ENCODE measurements at regions not wholly inside any gene's neighbourhood (a gene's known extent, or its start where the extent isn't known, plus 50 kb on each side); places are given as distances from the start of the nearest gene placed in this dataset.
A peak's percentile ranks its signal among the peaks of the same experiment; 100 is the strongest.

DNA sequence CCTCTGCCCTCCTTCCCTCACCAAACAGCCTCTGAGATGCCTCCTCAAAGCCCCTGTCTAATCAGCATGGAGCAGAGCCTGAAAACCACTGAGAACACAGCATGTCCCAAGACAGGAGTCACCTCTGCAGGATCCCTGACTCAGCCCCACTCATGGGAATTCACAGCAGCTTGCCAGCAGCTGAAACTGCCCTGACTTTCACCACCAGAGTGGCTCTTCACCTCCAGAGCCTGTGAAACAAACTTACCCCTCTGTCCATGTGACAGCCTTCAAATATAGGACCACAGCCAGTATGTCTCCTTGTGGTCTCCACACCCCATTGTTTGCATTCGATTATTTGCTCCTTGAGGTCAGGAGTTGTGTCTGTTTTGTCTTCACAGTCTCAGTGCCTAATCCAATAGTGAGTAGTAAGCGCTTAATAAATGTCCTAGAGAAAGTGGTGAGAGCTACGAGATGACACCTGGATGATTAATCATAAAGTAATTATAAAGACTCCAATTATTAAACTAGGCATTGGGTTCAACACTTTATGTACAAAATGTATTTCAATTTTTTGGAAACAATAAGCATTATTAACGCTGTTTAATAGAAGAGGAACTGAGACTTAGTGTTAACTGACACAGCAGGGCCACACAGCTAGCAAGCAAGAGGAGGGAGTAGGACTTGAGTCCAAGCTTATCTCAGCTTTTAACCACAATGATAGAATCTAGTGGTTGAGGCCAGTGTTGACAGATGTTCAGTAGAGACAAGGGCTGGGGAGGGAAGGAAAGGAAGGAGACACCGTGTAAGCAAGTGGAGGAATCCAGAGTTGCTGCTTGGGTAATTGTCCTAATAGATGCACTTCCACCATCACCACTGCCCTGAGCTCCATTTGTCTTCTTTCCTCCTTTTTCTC lies 358.7 kb upstream of the TNP1 start:
- no peak for DNase-seq

DNA sequence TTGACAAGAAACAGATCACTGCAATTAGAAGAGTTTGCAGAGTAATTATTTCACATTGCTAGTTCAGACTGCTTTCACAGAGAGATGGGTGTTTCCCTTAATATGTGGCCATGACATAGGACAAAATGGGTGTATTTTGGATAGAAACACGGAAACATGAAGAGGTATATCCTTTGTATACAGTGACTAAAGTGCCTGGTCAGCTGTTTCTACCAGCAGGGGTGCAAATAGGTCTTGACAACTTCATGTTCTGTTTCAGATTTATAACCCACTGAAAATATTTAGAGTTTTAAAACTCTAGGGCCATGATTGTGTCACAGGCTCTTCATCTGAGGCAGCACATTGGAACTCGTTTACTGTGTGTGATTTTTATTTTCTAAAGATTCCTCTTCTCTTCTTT lies 357.1 kb upstream of the TNP1 start:
- DNase-seq = no peak

DNA sequence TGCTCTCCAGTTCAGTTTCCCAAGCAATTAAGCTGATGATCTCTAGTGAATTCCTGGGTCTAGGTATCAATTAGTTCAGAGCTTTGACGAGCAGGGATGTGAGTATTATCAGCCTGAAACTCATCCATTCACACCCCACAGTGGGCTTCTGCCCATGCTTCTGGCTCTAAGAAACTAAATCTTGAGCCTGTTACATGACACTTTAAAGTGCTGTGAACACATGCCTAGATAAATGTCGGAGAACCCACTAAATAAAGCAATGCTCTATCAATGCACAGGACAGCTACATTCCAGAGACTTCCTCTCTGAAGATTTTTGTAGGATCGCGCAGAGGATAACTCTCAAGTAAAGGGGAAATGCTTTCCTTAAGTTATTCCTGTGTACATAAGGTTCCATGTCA lies 356.5 kb upstream of the TNP1 start:
- no peak for DNase-seq

DNA sequence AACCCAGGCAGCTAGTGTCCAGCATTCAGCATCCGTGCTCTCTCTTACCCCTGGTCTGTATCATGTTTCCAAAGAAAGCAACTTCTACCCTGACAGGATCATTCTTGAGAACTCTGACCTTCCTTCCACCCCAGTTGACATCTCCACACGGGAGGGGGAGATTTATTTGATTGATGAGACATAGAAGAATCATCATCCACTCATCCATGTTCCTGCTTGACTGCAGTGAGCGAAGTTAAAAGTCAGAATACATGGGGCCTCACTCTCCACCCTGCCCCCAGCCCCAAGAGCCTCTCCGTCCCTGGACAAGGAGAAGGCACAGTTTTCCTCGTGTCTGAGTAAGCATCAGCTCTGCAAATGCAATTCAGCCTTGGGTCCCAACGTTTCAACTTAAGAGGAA lies 356.0 kb upstream of the TNP1 start:
- DNase-seq = no peak

DNA sequence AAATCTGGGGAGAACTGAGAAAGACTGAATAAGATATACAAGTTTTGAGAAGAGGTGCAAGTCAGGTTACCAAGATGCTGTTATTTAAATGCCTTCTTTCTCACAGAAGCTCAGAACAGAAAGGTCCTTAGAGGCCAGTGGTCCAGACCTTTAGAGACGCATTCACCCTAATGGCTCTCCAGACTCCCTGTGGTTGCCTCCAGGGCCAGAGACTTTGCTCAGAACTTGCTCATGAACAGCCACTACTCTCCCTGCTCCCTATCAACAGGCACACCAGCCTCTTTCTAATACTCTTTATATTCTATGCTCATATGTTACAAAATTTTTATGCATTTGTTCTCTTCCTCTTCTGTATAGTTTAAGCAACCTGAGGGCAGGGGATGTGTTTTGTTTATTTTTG lies 349.0 kb upstream of the TNP1 start:
- no peak for DNase-seq

DNA sequence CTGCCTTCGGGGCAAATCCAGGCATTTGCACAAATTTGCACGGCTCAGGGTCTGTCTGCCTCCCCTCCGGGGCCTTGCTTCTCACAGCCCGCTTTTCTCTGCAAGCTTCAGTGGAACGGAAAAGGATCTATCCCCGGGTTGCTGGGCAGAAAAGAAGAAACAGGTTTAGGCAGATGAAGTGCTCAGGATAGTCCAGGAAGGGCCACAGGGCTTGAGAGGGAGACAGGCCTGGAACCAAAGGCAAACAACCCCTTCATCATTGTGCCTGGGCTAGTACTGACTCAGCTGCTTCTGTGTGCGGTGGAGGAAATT lies 347.8 kb upstream of the TNP1 start:
- no peak for DNase-seq

DNA sequence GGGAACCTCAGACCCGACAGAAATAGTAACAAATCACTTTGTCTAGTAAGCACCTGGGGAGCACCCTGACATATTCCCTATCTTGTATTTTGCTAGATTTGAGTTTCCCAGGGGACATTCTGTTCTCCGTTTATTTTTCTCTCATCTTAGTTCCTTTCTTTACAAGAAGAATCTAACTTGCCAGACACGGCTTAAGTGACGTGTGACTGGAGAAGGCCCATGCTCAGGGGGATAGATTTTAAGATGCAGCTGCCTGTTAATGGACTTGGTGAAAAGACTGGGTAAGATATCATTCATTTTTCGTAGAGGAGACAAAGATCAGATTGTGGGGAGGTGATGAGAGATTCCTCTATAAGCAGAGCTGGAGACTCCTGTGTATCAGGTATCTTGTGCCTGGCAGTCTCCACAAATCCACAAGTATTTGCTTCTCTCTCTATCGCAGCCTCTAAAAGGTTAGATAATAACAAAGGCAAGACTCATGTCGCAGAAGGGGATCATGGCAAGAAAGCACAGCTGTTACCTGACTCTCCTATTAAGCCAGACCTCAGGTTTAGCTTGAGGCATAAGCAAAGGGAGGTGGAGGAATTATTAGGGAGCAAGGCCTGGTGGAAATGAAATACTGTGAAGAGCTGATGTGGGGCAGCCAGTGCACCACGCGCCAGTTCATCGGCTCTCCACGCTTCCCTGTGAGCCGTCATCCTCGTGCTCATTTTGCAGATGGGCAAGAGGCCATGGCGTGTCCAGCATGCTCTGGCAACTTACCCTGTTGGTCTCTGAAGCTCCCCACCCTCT lies 347.2 kb upstream of the TNP1 start:
- DNase-seq = no peak

DNA sequence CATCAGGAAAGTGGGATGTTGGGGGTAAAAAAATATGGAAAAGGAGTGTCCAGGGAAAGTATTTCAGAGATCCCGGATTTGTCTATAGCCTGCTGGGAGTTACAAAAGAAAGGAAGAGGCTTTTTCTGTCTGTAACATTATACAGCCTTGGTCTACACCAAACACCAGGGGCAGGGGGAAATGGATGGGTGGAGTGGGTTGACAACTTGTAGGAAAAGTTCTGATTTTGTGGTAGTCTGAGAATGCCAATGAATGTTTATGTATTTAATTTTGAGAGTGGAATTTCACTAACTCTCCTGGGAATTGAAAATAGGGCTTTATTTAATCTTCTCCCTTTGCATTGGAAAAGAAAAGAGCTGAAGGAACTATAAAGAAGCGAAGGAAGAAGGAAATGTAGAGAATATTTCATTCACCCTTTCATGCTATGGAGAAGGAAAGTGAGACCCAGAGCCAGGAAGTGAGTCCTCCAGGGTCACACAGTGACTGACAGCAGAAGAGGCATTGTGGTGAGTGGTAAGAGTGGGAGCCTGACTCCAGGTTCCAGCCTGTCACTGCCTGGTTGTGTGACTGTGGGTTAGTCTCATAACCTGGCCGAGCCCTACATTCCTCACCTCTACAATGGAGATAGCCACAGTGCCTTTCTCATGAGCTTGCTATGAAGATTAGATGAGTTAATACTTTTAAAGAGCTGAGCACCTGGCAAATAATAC lies 346.3 kb upstream of the TNP1 start:
- no peak for DNase-seq

DNA sequence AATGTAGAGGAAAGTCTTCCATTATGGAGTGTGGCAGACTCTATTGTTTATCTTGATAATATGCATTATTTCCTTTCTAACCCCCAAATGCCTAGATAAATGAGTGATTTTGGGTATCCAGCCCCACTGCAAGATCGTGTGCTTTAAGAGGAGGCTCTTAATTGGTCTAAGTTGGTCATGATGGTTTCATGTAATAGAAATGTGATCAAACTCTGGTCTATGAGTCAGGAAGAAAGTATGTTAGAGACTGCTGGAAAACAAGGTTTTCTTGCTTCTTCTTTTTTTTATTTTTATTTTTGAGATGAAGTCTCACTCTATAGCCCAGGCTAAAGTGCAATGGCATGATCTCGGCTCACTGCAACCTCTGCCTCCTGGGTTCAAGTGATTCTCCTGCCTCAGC lies 344.5 kb upstream of the TNP1 start:
- DNase-seq = no peak

DNA sequence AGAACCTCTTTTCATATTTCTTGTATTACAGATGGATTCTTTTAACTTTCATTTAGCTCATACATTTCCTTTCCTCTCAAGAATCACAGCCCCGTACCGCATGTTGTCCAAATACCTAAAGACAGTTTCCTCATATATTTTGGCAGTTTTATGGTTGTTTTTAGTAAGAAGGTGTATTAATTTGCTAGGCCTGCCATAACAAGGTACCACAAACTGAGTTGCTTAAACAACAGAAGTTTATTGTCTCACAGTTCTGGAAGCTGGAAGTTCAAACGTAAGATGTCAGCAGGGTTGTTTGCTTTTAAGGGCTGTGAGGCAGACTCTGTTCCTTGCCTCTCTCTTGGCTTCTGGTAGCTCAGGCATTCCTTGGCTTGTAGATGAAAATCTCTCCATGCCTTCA lies 343.2 kb upstream of the TNP1 start:
- DNase-seq = no peak

DNA sequence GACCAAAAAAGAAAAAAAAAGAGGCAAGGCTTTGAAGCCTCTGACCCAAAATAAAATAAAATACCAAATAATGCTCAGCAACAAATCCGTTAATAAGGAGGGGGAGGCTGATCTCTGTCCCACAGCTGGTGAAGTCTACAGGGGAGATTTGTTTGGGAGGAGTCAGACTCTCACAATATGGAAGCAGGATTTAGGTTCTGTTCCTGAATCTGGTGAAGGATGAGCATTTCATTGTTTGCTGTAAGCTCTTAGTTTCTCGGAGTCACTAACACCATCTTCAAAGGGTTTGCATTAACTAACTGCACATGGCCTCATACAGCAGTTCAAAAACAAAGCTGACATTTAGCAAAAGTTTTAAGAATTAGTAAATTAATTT lies 339.4 kb upstream of the TNP1 start:
- no peak for DNase-seq

DNA sequence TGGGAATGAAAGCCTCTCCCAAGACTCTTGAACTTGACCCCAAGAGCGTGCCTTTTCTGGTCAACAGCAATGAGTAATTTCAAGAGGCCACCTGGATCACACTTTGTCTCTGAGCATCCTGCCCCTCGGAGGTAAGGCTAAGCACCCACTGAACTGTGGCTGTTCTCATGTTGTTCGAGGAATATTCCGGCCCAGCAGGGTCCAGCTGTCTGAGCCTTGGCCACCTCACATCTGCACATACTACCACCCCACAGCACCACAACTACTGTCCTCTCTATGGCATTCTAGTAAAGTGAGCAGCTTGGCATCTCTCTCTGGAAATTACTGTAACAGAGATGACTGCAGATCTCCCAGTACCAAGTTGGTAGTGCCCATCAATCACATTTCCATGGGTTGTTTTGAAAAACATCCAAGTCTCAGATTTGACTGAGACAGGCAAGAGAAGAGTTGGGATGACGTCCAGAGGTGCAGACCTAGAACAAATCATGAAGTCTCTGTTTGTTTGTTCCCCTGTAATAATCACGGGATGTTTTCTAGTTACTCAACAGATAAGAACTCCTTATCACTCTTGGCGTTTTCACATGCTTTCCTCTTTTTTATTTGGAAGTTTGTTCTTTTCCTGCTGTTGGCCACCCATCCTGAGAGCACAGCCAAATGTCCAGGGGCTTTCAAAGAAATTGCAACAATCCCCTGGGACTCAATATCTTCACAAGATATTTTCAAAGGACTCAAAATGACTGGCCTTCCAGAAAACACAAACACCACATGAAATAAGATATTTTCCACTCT lies 336.0 kb upstream of the TNP1 start:
- no peak for DNase-seq

DNA sequence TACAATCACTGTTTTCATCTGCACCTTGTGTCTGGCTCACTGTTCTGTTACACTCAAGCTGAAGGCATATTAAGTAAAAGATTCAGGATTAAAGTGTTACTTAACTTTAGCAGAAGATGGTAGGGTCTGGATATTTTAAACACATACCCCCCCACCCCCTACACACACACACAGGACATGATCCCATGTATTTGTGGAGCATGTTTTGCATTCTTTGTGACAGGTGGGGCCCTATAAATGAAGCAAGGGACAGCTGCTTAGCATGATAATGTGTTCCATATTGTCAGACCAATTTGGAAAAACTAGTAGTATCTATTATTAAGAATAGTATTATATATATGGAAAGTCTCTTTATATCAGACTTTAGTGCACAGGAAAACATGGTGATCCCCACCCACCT lies 335.2 kb upstream of the TNP1 start:
- no peak for DNase-seq

DNA sequence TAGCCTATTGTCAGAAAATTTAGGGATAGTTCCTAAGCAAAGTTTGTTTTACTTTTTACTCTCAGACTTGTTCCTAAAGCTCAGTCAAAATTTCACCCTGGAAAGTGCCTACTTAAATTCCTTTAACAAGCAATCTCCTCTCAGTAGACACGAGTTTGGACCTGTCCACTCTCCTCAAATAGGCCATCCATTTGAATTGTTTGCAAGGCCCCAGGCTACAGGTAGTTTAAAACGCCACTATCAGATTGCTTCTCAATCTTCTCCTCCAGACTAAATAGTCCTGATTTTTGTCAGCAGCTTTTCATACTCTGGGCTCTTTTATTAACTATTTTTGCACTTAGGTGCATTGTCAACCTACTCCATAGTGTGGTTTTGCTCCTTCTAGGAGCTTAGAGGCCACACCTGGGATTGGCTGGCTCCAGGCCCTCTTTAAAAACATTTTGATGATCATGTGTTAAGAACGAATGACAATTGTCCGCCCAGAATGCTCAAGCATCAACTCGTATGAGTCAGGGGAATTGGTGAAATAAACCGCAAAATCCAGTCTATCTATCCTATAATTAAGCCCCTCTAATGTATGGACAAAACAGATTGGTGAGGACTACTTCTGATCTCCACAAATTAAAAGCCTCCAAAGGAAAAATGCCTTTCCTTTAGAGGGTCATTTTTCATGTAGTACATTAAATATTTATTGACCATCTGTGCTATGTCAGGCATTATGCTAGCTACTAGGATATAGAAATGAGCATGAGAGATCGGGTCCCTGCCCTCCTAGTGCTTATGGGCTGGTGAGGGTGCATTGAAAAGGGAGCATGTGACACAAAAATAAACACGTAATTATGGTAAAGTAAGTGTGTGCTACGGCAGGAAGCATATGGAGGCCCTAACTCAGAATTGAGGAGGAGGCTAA lies 333.8 kb upstream of the TNP1 start:
- peak; percentile 25 for DNase-seq

DNA sequence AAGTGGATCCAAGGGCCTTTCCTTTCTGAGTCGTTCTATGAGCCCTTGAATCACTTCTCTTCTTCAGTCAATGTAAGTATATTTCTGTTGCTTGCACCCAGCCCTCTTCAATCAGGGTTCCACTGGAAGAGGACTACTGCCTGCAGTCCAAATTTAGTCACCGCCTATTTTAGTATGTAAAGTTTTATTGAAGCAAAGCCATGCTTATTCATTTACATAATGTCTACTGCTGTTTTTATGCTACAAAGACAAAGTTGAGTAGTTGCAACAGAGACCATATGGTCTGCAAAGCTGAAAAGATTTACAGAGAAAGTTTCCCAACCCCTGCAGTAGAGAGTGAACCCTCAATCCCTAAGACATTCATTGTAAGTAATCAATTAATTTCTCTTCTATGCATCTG lies 332.5 kb upstream of the TNP1 start:
- no peak for DNase-seq

DNA sequence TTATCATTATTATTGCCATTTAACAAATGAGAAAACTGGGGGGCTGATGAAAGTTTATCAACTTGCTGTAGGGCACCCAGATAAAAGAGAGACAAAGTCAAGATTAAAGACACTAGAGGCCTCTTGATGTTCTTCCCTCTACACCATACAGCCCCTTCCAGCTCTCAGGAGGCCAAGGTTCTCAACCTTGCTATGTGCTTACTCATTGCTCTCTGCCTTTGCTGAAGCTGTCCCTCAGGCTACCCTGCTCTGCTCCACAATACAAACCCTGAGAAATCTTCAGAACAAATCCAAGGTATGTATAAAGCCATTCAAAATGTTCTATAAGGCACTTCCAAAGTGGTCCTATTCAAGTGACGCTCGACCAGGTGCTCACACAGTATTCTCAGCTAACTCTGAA lies 329.9 kb upstream of the TNP1 start:
- no peak for DNase-seq

DNA sequence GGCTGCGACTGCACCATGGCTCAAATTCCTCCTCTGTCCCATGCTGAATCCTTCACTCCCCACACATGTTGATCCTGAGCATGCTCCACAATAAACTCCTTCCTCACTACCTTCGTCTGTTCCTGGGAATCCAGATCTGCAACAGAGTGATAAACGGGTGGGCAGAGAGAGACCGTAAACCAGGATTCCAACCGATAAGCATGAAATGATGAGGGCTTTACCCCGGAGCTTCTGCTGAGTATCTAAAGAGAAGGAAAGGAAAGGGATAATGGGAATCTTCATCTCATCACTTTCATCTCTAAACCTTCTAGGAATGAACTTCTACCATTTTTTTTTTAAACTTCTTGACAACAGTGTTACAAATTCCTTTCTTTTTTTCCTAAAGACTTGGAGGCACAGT lies 329.3 kb upstream of the TNP1 start:
- no peak for DNase-seq

DNA sequence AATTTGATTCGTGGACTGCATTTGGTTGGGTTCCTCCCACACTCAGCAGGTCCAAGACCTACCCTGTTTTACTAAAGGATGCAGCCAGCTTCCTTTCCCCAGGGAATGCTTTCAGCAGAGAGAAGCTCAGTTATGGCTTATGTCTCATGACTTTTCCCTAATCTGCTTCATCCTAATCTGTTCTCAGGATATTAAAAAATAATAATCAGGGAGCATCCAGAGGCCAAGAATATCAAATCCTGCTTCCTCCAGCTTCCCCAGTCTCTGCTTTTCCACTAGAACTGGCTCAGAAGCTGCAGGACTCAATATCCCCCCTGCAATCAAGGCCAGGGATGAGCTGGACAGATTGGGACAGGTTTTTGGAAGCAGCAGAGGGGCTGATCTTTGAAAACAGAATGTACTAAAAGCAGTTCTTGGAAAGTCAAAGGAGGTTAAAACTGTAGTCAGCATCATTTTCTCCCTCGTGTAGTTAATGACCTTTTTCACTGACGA lies 326.9 kb upstream of the TNP1 start:
- no peak for DNase-seq

DNA sequence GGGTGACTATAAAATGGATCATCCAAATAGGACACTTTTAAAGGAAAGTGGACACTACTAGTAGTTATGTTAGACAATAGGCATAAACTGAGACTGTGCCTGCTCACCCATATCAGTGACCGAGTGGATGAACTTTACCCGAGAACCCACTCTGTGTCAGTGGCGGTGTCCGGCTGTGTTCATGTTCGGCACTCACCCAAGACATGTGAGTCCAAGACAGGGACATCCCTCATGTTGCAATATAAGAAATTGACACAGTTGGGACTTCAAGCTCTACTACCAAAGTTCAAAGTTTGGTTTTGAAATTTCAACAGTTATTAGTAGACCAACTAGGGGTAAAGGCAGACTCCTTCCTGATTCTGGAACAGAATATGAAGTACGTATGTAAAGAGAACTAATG lies 326.3 kb upstream of the TNP1 start:
- no peak for DNase-seq

DNA sequence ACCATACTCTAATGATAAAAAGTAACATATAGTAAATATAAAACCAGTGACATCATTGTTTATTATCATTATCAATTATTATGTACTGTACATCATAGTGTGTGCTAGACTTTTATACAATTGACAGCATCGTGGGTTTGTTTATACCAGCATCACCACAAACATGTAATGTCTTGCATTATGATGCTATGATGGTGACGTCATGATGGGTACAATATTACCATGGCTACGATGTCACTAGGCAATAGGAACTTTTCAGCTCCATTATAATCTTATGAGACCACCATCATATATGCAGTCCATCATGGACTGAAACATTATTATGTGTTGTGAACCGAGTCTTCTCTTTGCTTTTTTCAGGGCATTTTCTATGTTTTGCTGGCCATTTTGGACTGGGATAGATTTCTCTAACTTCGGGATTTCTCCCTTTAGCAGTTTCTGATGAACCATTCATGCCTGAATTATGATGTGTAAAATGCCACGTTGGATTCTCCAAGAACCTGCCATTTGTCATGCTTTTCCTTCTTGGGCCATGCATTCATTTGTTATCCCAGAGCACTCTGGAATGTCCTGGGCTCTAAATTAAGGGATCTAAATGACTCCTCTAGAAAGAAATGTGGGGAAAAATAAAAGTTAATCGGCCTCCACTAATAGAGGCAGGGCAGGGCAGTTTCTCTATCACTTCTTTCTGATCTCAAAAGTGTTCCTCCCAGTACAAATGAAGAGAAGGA lies 325.6 kb upstream of the TNP1 start:
- DNase-seq = no peak

DNA sequence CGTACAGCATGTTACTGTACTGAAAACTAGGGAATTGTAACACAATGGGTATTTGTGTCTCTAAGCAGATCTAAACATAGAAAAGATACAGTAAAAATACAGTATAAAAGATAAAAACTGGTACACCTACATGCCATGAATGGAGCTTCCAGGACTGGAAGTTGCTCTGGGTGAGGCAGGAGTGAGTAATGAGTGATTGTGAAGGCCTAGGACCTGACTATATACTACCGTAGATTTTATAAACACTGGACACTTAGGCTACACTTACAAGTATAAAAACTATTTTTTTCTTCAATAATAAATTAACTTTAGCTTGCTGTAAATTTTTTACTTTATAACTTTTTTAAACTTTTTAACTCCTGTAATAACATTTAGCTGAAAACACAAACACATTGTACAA lies 324.4 kb upstream of the TNP1 start:
- DNase-seq = no peak

Measured in NCI-H1436 treated with DMSO at 0.1 percent for 48 hours (cell line).